PC-3 (cell line): ENCODE measurements at regions not wholly inside any gene's neighbourhood (a gene's known extent, or its start where the extent isn't known, plus 50 kb on each side); places are given as distances from the start of the nearest gene placed in this dataset.

Experiments
- EZH2 ChIP-seq: fragments of 300-600 bp; sonication (generic); IDR thresholded peaks from one replicate; pipeline ENCODE4 v1.6.1; 2017; ENCODE audit warnings: antibody characterized with exemption, mild to moderate bottlenecking, low read length; ENCODE audit not compliant: unreplicated experiment
- TF ChIP-seq, protein P1 (sequence below): fragments of 300-600 bp; sonication (generic); conservative IDR thresholded peaks from 2 replicates; pipeline ENCODE4 v1.5.1; 2017; ENCODE audit warnings: antibody characterized with exemption, low read depth, mild to moderate bottlenecking, low read length

DNA sequence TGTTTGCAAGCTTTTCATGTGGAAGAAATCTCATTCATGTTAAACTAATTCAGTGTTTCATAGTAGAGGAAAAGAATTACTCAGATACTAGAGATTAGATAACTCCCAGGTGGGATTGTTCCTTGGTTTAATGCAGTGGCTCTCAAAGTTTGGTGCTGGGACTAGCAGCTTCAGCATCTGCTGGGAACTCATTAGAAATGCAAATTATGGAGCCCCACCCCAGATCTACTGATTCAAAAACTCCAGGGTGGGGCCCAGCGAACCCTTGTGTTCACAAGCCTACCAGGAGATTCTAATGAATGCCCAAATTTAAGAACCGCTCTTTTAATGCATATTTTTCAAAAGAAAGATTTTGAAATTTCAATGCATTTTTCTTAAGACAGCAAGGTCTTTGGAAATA, 253.4 kb upstream of the CNTNAP4 start:
- no peak for TF ChIP-seq EZH2
- TF ChIP-seq, protein P1, sequence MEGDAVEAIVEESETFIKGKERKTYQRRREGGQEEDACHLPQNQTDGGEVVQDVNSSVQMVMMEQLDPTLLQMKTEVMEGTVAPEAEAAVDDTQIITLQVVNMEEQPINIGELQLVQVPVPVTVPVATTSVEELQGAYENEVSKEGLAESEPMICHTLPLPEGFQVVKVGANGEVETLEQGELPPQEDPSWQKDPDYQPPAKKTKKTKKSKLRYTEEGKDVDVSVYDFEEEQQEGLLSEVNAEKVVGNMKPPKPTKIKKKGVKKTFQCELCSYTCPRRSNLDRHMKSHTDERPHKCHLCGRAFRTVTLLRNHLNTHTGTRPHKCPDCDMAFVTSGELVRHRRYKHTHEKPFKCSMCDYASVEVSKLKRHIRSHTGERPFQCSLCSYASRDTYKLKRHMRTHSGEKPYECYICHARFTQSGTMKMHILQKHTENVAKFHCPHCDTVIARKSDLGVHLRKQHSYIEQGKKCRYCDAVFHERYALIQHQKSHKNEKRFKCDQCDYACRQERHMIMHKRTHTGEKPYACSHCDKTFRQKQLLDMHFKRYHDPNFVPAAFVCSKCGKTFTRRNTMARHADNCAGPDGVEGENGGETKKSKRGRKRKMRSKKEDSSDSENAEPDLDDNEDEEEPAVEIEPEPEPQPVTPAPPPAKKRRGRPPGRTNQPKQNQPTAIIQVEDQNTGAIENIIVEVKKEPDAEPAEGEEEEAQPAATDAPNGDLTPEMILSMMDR, result no peak
